ENCODE measurements at regions not wholly inside any gene's neighbourhood (a gene's known extent, or its start where the extent isn't known, plus 50 kb on each side); places are given as distances from the start of the nearest gene placed in this dataset.

DNA sequence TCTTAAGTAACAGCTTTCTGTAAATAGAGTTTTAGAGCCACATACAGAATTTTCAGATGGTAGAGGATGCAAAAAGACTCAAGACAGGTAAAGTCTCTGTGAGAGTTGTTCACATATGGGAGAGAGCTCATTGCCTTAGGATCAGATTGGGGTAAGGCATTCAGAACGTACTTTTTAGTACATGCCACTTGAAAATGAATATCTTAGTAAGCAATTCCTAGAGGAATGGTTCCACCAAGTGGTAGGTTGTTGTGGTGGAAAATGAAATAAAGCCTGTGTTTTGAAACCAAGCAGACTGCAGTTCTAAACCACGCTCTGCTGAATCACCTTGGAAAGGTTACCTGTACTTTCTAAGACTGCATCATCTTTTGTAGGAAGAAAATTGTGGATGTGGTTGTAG, 547.0 kb upstream of the LCORL start:
- no peak for TF ChIP-seq POLR2A (IDR thresholded peaks at IDR 0.05; ENCODE audit: low read depth, low read length)
- no peak for TF ChIP-seq POLR2AphosphoS5 (IDR thresholded peaks at IDR 0.05; ENCODE audit: low read depth, low read length)
